HEK293 (cell line): ENCODE measurements at regions not wholly inside any gene's neighbourhood (a gene's known extent, or its start where the extent isn't known, plus 50 kb on each side); places are given as distances from the start of the nearest gene placed in this dataset.

Experiments used
- CTCF ChIP-seq: fragments of 450-650 bp; formaldehyde crosslinking; IDR thresholded peaks from 2 replicates; pipeline ENCODE4 v1.5.1; 2016; ENCODE audit warnings: missing biosample characterization, missing genetic modification characterization
- GLI2 ChIP-seq: fragments of 450-650 bp; formaldehyde crosslinking; IDR thresholded peaks from 2 replicates; pipeline ENCODE4; 2017; ENCODE audit warnings: missing biosample characterization, missing genetic modification characterization, low read depth, borderline replicate concordance
- SP7 ChIP-seq: fragments of 450-650 bp; formaldehyde crosslinking; IDR thresholded peaks from 2 replicates; pipeline ENCODE4 v1.5.1; 2016; ENCODE audit warnings: missing biosample characterization, missing genetic modification characterization
- ZBTB1 ChIP-seq: fragments of 450-650 bp; formaldehyde crosslinking; IDR thresholded peaks from 2 replicates; pipeline ENCODE4 v1.5.1; 2016; ENCODE audit warnings: missing biosample characterization, missing genetic modification characterization
- ZNF280C ChIP-seq: fragments of 450-650 bp; formaldehyde crosslinking; IDR thresholded peaks from 2 replicates; pipeline ENCODE4 v1.5.1; 2016; ENCODE audit warnings: missing biosample characterization, missing genetic modification characterization
- ZNF394 ChIP-seq: fragments of 450-650 bp; formaldehyde crosslinking; IDR thresholded peaks from 2 replicates; pipeline ENCODE4 v1.5.1; 2016; ENCODE audit warnings: missing biosample characterization, missing genetic modification characterization, mild to moderate bottlenecking, moderate library complexity, borderline replicate concordance
- ZNF580 ChIP-seq: fragments of 450-650 bp; formaldehyde crosslinking; IDR thresholded peaks from 2 replicates; pipeline ENCODE4 v1.5.1; 2016; ENCODE audit warnings: missing biosample characterization, missing genetic modification characterization
- ZNF639 ChIP-seq: fragments of 450-650 bp; formaldehyde crosslinking; IDR thresholded peaks from 2 replicates; pipeline ENCODE4 v1.5.1; 2016; ENCODE audit warnings: missing biosample characterization, missing genetic modification characterization
- ZSCAN18 ChIP-seq: fragments of 450-650 bp; formaldehyde crosslinking; IDR thresholded peaks from 2 replicates; pipeline ENCODE4 v1.5.1; 2016; ENCODE audit warnings: missing biosample characterization, missing genetic modification characterization

- TF ChIP-seq CTCF = no peak
- no peak for TF ChIP-seq ZNF394
- TF ChIP-seq ZNF280C (tag by site-specific recombination) = no peak
- TF ChIP-seq SP7 = no peak
- no peak for TF ChIP-seq ZNF580 (tag by site-specific recombination)
- no peak for TF ChIP-seq ZBTB1 (tag by site-specific recombination)
- TF ChIP-seq GLI2 (tag by site-specific recombination) = no peak
- TF ChIP-seq ZSCAN18 (tag by site-specific recombination) = no peak
- no peak for TF ChIP-seq ZNF639 (tag by site-specific recombination)
These were observed 835.9 kb downstream of the TUSC7 start for GRCh38 chr3:117545484-117545883.
